ENCODE measurements at regions not wholly inside any gene's neighbourhood (a gene's known extent, or its start where the extent isn't known, plus 50 kb on each side); places are given as distances from the start of the nearest gene placed in this dataset.

- Histone ChIP-seq H3K27ac (ENCODE audit: extremely low read length, insufficient read depth, low read length) (no peak overlapping the region), H3K27me3 (ENCODE audit: control insufficient read depth in 1 of 2, insufficient read depth in 2 of 2, low read length in 2 of 2) (no peaks in the 10 kb centered on the region), H2AFZ (ENCODE audit: low read length) (no peak overlapping the region), H3K36me3 (replicated peaks in 1 of 2; ENCODE audit: control insufficient read depth in 1 of 2, insufficient read depth in 2 of 2, low read length in 2 of 2) (no peaks in the 10 kb centered on the region), H3K79me2 (ENCODE audit: insufficient read depth, low read length) (no peaks in the 10 kb centered on the region), H3K4me3 (replicated peaks in 1 of 3; ENCODE audit: insufficient read depth in 1 of 3, low read depth in 2 of 3, low read length in 3 of 3) (no peak overlapping the region), H3K9me3 (ENCODE audit: low read length) (no peaks in the 10 kb centered on the region), H3K4me1 (ENCODE audit: insufficient read depth, low read length) (peaks cover 32% of the 10 kb centered on the region), H4K20me1 (ENCODE audit: insufficient read depth, low read length) (no peaks in the 10 kb centered on the region), H3K4me2 (ENCODE audit: low read depth, low read length) (no peak overlapping the region), H3K9ac (ENCODE audit: insufficient read depth, low read depth, low read length) (no peak overlapping the region)
- no peak for FAIRE-seq
- TF ChIP-seq PRPF4 (IDR thresholded peaks at IDR 0.05; ENCODE audit: low read depth, low read length, poor library complexity, severe bottlenecking) (no peak), ZNF121 (CRISPR knock-in tag; IDR thresholded peaks at IDR 0.05) (peak; percentile 65; the same call in 1 of the 2 replicates), NRL (CRISPR knock-in tag; IDR thresholded peaks at IDR 0.05; ENCODE audit: borderline replicate concordance) (no peak)
- BruUV-seq (replicated peaks) = no TSS peak
- WGBS (ENCODE audit: low lambda C conversion rate) = 93% methylated on average over 3 of the region's 3 CpGs
- intact Hi-C loops (cut with micrococcal nuclease; ENCODE audit: unreplicated experiment) = no loop called here
- POLR2A ChIA-PET = no interaction called here
- in situ Hi-C loops (cut with HindIII; ENCODE audit: extremely low pct_ligation_motif_present, low pct_unique_long_range_greater_than_20kb) = no loop called here
- DNase-seq (ENCODE audit: low spot score) = no peak
- ATAC-seq = no peak
- CTCF ChIA-PET (ENCODE audit: low intra/inter-chr PET ratio, low total read pairs) = no interaction called here
These were observed 134.0 kb upstream of the TBL1XR1 start for GRCh38 chr3:177331203-177331835.

- H3K27me3 ChIP-seq (ENCODE audit: control insufficient read depth in 1 of 2, insufficient read depth in 2 of 2, low read length in 2 of 2) = no peaks in the 10 kb centered on the region
- 91% methylated on average over 2 of the region's 2 CpGs for WGBS (ENCODE audit: low lambda C conversion rate)
- H3K4me3 ChIP-seq (replicated peaks in 1 of 3; ENCODE audit: insufficient read depth in 1 of 3, low read depth in 2 of 3, low read length in 3 of 3) = no peak overlapping the region
- H3K9me3 ChIP-seq (ENCODE audit: low read length) = no peaks in the 10 kb centered on the region
- H3K4me2 ChIP-seq (ENCODE audit: low read depth, low read length) = no peak overlapping the region
- POLR2A ChIA-PET = no interaction called here
- in situ Hi-C loops (cut with HindIII; ENCODE audit: extremely low pct_ligation_motif_present, low pct_unique_long_range_greater_than_20kb) (no loop called here), intact Hi-C loops (cut with micrococcal nuclease; ENCODE audit: unreplicated experiment) (no loop called here)
- H4K20me1 ChIP-seq (ENCODE audit: insufficient read depth, low read length) = no peaks in the 10 kb centered on the region
- DNase-seq (ENCODE audit: low spot score) (no peak), FAIRE-seq (no peak), ATAC-seq (no peak)
- no peak overlapping the region for H3K9ac ChIP-seq (ENCODE audit: insufficient read depth, low read depth, low read length)
- CTCF ChIA-PET (ENCODE audit: low intra/inter-chr PET ratio, low total read pairs) = no interaction called here
- H3K79me2 ChIP-seq (ENCODE audit: insufficient read depth, low read length) = no peaks in the 10 kb centered on the region
- no TSS peak for BruUV-seq (replicated peaks)
- no peaks in the 10 kb centered on the region for H3K36me3 ChIP-seq (replicated peaks in 1 of 2; ENCODE audit: control insufficient read depth in 1 of 2, insufficient read depth in 2 of 2, low read length in 2 of 2)
- no peak overlapping the region for H3K27ac ChIP-seq (ENCODE audit: extremely low read length, insufficient read depth, low read length)
- H2AFZ ChIP-seq (ENCODE audit: low read length) = no peak overlapping the region
- H3K4me1 ChIP-seq (ENCODE audit: insufficient read depth, low read length) = peaks cover 45% of the 10 kb centered on the region
- TF ChIP-seq KAT8 (CRISPR knock-in tag; IDR thresholded peaks at IDR 0.05) (no peak), NFIB (CRISPR knock-in tag; IDR thresholded peaks at IDR 0.05; ENCODE audit: borderline replicate concordance) (no peak), HNF4A (CRISPR knock-in tag; IDR thresholded peaks at IDR 0.05) (no peak), NFRKB (IDR thresholded peaks at IDR 0.05) (no peak), ZNF777 (CRISPR knock-in tag; IDR thresholded peaks at IDR 0.05) (no peak), PRDM4 (CRISPR knock-in tag; IDR thresholded peaks at IDR 0.05; ENCODE audit: borderline replicate concordance) (no peak), CCDC6 (CRISPR knock-in tag; IDR thresholded peaks at IDR 0.05) (no peak), KDM1A (CRISPR knock-in tag; IDR thresholded peaks at IDR 0.05) (no peak), MEF2D (CRISPR knock-in tag; IDR thresholded peaks at IDR 0.05) (no peak), ZXDC (CRISPR knock-in tag; IDR thresholded peaks at IDR 0.05) (no peak)
These were observed 135.7 kb upstream of the TBL1XR1 start for GRCh38 chr3:177332955-177333354.
